HG03520 (cell line): ENCODE measurements at regions not wholly inside any gene's neighbourhood (a gene's known extent, or its start where the extent isn't known, plus 50 kb on each side); places are given as distances from the start of the nearest gene placed in this dataset.

Experiments
- ATAC-seq: cut with Tn5 transposase; IDR thresholded peaks from one replicate; pipeline ENCODE4 v1.9.1; 2021; ENCODE audit warnings: mild to moderate bottlenecking, moderate library complexity; ENCODE audit not compliant: unreplicated experiment

DNA sequence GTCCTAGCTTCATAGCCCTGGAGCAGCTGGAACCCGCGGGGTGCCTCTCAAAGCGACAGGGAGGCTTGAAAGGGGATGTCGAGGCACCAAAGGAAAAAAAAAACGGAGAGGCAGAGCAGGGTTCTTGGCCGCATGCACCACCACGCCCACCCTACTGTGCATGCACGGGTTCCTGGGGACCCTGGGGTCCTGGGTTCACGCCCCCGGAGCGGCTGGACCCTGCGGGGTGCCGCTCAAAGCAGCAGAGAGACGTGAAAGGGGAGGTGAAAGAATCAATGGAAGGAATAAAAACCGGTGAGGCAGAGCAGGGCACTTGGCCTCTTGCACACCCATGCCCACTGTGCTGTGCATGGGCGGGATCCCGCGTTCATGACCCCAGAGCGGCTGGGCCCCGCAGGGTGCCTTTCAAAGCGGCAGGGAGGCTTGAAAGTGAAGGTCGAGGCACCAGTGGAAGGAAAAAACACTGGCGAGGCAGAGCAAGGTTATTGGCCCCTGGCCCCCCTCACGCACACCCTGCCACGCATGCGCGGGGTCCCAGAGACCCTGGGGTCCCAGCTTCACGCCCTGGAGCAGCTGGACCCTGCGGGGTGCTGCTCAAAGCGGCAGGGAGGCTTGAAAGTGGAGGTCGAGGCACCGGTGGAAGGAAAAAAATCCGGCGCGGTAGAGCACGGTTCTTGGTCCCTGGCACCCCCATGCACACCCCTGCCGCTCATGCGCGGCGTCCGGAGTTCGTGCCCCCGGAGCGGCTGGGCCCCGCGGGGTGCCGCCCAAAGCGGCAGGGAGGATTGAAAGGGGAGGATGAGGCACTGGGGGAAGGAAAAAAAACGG lies 318.5 kb downstream of the ALG10 start:
- ATAC-seq = no peak

- ATAC-seq = no peak
Measured at GRCh38 chr12:34341362-34341733, 319.1 kb downstream of the ALG10 start.

DNA sequence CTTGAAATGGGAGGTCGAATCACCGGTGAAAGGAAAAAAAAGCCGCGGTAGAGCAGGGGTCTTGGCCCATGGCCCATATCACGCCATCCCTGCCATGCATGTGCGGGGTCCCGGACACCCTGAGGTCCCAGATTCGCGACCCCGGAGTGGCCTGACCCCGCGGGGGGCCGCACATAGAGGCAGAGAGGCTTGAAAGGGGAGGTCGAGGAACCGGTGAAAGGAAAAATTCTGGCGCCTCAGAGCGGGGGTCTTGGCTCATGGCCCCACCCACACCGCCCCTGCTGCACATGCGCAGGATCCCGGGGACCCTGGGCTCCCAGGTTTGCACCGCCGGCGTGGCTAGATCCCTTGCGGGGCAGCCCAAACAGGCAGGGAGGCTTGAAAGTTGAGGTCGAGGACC lies 319.8 kb downstream of the ALG10 start:
- no peak for ATAC-seq

DNA sequence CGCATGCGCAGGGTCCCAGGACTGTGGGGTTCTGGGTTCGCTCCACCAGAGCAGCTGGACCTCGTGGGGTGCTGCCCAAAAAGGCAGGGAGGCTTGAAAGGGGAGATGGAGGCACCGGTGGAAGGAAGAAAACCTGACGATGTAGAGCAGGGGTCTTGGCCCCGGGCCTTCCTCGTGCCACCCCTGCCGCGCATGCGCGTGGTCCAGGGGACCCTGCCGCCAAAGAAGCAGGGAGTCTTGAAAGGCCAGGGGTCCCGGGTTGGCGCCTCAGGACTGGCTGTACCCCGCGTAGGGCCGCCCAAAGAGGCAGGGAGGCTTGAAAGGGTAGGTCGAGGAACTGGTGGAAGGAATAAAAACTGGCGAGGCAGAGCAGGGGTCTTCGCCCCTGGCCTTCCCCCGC lies 321.0 kb downstream of the ALG10 start:
- ATAC-seq = no peak

DNA sequence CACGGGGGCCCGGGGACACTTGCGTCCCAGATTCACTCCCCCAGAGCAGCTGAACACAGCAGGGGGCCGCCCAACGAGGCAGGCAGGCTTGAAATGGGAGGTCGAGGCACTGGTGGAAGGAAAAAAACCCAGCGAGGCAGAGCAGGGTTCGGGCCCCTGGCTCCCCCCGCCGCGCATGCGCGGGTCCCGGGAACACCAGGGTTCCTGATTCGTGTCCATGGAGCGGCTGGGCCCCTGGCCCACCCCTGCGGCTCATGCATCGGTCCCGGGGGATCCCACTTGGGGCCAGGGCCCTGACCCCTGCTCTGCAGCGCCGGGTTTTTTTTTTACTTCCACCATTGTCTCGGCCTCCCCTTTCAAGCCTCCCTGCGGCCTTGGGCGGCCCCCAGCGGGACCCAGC lies 321.5 kb downstream of the ALG10 start:
- ATAC-seq = no peak

DNA sequence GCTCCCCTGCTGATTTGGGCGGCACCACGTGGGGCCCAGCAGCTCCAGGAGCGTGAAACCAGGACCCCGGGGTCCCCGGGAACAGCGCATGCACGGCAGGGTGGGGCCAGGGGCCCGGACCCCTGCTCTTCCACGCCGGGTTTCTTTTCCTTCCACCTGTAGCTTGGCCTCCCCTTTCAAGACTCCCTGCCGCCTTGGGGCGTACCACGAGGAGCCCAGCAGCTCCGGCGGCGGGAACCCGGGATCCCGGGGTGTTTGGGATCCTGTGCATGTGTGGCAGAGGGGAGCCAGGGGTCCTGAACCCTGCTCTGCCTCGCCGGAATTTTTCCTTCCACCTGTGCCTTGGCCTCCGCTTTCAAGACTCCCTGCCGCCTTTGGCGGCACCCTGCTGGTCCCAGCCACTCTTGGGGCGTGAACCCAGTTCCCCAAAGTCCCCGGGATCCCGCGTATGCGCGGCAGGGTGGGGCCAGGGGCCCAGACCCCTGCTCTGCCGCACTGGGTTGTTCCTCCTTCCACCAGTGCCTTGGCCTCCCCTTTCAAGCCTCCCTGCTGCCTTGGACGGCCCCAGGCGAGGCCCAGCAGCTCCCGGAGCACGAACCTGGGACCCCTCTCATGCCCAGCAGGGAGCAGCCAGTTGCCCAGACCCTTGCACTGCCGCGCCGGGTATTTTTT lies 322.7 kb downstream of the ALG10 start:
- ATAC-seq = no peak

DNA sequence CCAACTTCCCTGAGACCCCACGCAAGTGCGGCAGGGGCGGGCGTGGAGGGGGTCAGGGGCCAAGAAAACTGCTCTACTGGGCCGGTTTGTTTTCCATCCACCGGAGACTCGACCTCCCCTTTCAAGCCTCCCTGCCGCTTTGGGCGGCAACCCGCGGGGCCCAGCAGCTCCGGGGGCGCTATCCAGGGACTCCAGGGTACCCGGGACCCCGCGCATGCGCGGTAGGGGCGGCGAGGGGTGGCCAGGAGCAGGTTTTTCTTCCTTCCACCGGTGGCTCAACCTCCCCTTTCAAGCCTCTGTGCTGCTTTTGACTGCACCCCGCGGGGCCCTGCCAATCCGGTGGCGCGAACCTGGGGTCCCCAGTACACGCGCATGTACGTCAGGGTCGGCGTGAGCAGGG lies 323.5 kb downstream of the ALG10 start:
- no peak for ATAC-seq

DNA sequence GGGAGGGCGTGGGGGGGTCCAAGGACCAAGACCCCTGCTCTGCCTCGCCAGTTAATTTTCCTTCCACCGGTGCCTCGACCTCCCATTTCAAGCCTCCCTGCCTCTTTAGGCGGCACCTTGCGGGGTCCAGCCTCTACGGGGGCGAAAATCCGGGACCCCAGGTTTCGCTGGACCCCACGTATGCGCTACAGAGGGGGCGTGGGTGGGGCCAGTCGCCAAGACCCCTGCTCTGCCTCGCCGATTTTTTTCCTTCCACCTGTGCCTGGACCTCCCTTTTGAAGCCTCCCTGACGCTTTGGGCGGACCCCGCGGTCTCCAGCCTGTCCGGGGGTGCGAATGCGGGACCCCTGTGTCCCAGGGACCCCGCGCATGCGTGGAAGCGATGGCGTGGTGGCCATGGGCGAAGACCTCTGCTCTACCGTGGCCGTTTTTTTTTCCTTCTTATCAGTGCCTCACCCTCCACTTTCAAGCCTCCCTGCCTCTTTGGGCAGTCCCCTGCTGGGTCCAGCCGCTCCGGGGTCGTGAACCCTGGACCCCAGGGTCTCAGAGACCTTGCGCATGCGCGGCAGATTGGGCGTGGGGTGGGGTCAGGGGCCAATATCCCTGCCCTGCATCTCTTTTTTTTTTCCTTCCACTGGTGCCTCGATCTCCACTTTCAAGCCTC lies 324.2 kb downstream of the ALG10 start:
- no peak for ATAC-seq

DNA sequence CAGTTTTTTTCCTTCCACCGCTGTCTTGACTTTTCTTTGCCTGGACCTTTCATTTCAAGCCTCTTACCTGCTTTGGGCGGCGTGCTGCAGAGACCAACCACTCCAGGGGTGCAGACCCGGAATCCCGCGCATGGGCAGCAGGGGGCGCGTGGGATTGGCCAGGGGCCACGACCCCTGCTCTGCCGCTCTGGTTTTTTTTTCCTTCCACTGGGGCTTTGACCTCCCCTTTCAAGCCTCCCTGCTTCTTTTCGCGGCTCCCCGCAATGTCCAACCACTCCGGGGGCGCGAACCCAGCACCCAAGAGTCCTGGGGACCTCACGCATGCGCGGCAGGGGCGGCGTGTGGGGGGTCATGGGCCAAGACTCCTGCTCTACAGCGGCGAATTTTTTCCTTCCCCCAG lies 325.1 kb downstream of the ALG10 start:
- ATAC-seq = no peak

DNA sequence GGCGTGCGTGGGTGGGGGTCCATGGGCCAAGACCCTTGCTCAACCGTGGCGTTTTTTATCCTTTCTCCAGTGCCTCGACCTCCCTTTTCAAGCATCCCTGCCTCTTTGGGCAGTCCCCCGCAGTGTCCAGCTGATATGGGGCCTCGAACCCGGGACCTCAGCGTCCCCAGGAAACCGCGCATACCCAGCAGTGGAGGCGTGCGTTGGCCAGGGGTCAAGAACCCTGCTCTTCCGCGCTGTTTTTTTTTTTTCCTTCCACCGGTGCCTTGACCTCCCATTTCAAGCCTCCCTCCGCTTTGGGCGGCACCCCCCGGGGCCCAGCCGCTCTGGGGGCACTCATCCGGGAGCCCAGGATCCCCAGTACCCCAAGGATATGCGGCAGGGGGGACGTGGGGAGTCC lies 325.8 kb downstream of the ALG10 start:
- no peak for ATAC-seq

GRCh38 chr12:34348836-34349672 lies 326.8 kb downstream of the ALG10 start:
- ATAC-seq = no peak

- ATAC-seq = no peak
Measured at GRCh38 chr12:34349673-34349961, 327.3 kb downstream of the ALG10 start.

DNA sequence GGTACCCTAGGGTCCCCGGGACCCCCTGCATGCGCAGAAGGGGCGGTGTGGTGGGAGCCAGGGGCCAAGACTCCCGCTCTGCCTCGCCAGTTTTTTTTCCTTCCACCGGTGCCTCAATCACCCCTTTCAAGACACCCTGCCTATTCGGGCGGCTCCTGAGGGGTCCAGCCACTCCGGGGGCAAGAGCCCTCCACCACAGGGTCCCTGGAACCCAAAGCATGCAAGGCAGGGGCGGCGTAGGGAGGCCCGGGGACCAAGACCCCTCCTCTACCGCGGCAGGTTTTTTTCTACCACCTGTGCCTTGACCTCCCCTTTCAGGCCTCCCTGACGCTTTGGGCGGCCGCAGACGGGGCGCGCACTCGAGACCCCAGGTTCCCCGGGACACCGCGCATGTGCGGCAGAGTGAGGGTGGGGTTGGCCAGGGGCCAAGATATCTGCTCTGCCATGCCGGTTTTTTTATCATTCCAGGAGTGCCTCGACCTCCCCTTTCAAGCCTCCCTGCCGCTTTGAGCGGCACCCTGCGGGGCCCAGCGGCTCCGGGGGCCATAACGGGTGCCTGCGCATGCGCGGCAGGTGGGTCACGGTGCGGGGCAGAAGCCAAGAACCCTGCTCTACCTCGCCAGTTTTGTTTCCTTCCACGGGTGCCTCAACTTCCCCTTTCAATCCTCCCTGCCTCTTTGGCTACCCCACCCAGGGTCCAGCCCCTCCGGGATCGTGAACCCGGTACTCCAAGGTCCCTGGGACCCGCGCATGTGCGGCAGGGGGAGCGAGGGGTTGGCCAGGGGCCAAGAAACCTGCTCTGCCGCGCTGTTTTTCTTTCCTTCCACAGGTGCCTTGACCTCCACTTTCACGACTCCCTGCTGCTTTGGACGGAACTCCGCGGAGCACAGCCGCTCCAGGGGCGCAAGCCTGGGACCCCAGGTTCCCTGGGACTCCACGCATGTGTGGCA lies 328.1 kb downstream of the ALG10 start:
- no peak for ATAC-seq

GRCh38 chr12:34352098-34352497 lies 329.8 kb downstream of the ALG10 start:
- no peak for ATAC-seq

GRCh38 chr12:34354239-34355200 lies 332.2 kb downstream of the ALG10 start:
- no peak for ATAC-seq

GRCh38 chr12:34356233-34356987 lies 334.1 kb downstream of the ALG10 start:
- no peak for ATAC-seq

DNA sequence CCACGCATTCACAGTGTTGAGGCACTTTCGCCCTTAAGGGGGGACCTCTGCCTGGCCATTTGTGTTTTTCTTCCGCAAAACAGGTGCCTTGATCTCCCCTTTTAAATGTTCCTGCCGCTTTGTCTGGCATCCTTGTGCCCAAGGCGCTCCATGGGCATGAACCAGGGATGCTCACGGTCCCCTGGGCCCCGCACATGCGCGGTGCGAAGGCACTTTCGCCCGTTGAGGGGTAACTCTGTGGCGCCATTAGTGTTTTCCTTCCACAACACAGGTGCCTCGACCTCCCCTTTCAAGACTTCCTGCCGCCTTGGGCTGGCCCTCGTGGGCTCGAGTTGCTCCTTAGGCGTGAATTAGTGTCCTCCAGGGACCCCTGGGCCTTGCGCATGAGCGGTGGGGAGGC lies 335.5 kb downstream of the ALG10 start:
- ATAC-seq = no peak

- no peak for ATAC-seq
Measured at GRCh38 chr12:34358198-34358597, 335.9 kb downstream of the ALG10 start.
